PFSK-1 (cell line): ENCODE measurements at regions not wholly inside any gene's neighbourhood (a gene's known extent, or its start where the extent isn't known, plus 50 kb on each side); places are given as distances from the start of the nearest gene placed in this dataset.

ENCODE experiments used
- FOXP2 ChIP-seq: optimal IDR thresholded peaks from 2 replicates; pipeline ENCODE3; 2011; ENCODE audit warnings: borderline replicate concordance, control low read depth, inconsistent platforms; ENCODE audit not compliant: insufficient read depth; ENCODE audit errors: extremely low read length, extremely low read depth
- POLR2AphosphoS5 ChIP-seq: IDR thresholded peaks from 2 replicates; pipeline ENCODE4 v1.6.1; 2012; ENCODE audit warnings: low read depth, mild to moderate bottlenecking, control low read depth, low read length, moderate library complexity
- REST ChIP-seq, 2 experiments: IDR thresholded peaks; 2 replicates each; pipeline versions ENCODE4 v1.6.1 to v1.8.0; 2011 to 2012; ENCODE audit warnings: low read depth in 2 of 2, low read length in 2 of 2, control low read depth in 1 of 2, inconsistent platforms in 1 of 2, mild to moderate bottlenecking in 1 of 2, moderate library complexity in 1 of 2; ENCODE audit not compliant: insufficient read depth in 1 of 2
- SIN3A ChIP-seq: IDR thresholded peaks from 2 replicates; pipeline ENCODE4 v1.6.1; 2012; ENCODE audit warnings: mild to moderate bottlenecking, low read length, moderate library complexity, borderline replicate concordance; ENCODE audit not compliant: insufficient read depth
- TAF1 ChIP-seq: IDR thresholded peaks from 2 replicates; pipeline ENCODE4 v1.6.1; 2012; ENCODE audit warnings: low read length, control low read depth, borderline replicate concordance; ENCODE audit not compliant: insufficient read depth

GRCh38 chr3:168850109-168850508 lies 754.4 kb upstream of the GOLIM4 start:
- TF ChIP-seq POLR2AphosphoS5 (no peak), TAF1 (no peak), REST (IDR thresholded peaks at IDR 0.05; ENCODE audit: insufficient read depth in 1 of 2, low read depth in 2 of 2, low read length in 2 of 2) (no peak), FOXP2 (no peak), SIN3A (no peak)
